Kidney (tissue), 13 donors: ENCODE measurements at regions not wholly inside any gene's neighbourhood (a gene's known extent, or its start where the extent isn't known, plus 50 kb on each side); places are given as distances from the start of the nearest gene placed in this dataset.
A peak's percentile ranks its signal among the peaks of the same experiment; 100 is the strongest.

Experiments used
- DNase-seq, 5 donors: peaks; one replicate each; pipeline ENCODE4 v3.0.0-alpha.2; 2013 to 2020
- FAIRE-seq: peaks from 2 replicates; lab custom pipeline; 2012; peaks lifted over from hg19 to GRCh38; lab: Jason Lieb, UNC
- H3K27ac ChIP-seq, 2 donors: one replicate each; pipeline ENCODE4 v1.7.0; 2013; ENCODE audit warnings: low read depth in 2 of 2, low read length in 2 of 2, inconsistent platforms in 1 of 2
- H3K27me3 ChIP-seq: one replicate; pipeline ENCODE4 v1.7.1; 2013; ENCODE audit warnings: low read length, inconsistent platforms; ENCODE audit not compliant: control insufficient read depth, insufficient read depth
- H3K36me3 ChIP-seq, 3 donors: one replicate each; pipeline versions ENCODE4 v1.7.0 to v1.7.1; 2013; ENCODE audit warnings: low read length in 3 of 3, control low read depth in 1 of 3, inconsistent platforms in 1 of 3; ENCODE audit not compliant: insufficient read depth in 3 of 3, control insufficient read depth in 2 of 3
- H3K4me1 ChIP-seq, 3 donors: one replicate each; pipeline versions ENCODE4 v1.7.0 to v1.7.1; 2013; ENCODE audit warnings: low read length in 3 of 3, inconsistent platforms in 1 of 3, low read depth in 1 of 3; ENCODE audit not compliant: control insufficient read depth in 2 of 3, insufficient read depth in 2 of 3
- H3K4me3 ChIP-seq, 3 donors: one replicate each; pipeline versions ENCODE4 v1.7.0 to v1.8.1; 2013; ENCODE audit warnings: low read length in 3 of 3, control low read depth in 1 of 3, inconsistent platforms in 1 of 3
- H3K9ac ChIP-seq, 3 donors: one replicate each; pipeline versions ENCODE4 v1.7.0 to v1.7.1; 2013; ENCODE audit warnings: low read length in 3 of 3, control low read depth in 1 of 3, inconsistent platforms in 1 of 3
- H3K9me3 ChIP-seq, 3 donors: one replicate each; pipeline versions ENCODE4 v1.7.0 to v1.7.1; 2013; ENCODE audit warnings: low read length in 3 of 3, control low read depth in 1 of 3, inconsistent platforms in 1 of 3; ENCODE audit not compliant: control insufficient read depth in 2 of 3, insufficient read depth in 1 of 3
- intact Hi-C: fragments of 100-400 bp; cut with DNase I; formaldehyde crosslinking; loops from one replicate; pipeline ENCODE4 v1.11.1; 2022
- TF ChIP-seq, protein P1 (sequence below): IDR thresholded peaks from 3 replicates; pipeline ENCODE4 v1.5.1; 2012; ENCODE audit warnings: mild to moderate bottlenecking, moderate library complexity, borderline replicate concordance; ENCODE audit not compliant: insufficient read depth; ENCODE audit errors: extremely low read depth
- donor health status: control.
- donor health status: control.
- donor health status: control.
- donor health status: control.
- donor health status: control.
- donor health status: DM: yes; HTN: yes; CAD: no.
- donor health status: Normal renal cell carcinoma (clear cell type).

DNA sequence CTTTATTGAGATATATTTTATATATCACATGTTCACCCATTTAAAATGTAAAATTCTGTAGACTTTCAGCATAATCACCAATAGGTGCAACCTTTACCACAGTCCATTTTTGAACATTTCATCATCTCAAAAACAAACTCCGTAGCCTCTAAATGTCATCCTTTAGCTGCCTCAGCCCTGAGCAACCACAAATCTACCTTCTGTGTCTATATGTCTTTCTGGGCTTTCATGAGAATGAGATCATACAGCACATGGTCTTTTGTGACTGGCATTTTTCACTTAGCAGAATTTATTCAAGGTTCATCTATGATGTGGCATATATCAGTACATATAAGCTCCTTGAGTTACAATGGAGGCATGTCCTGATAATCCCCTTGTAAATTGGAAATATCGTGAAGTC, 320.5 kb downstream of the ETS1 start:
- TF ChIP-seq, protein P1, sequence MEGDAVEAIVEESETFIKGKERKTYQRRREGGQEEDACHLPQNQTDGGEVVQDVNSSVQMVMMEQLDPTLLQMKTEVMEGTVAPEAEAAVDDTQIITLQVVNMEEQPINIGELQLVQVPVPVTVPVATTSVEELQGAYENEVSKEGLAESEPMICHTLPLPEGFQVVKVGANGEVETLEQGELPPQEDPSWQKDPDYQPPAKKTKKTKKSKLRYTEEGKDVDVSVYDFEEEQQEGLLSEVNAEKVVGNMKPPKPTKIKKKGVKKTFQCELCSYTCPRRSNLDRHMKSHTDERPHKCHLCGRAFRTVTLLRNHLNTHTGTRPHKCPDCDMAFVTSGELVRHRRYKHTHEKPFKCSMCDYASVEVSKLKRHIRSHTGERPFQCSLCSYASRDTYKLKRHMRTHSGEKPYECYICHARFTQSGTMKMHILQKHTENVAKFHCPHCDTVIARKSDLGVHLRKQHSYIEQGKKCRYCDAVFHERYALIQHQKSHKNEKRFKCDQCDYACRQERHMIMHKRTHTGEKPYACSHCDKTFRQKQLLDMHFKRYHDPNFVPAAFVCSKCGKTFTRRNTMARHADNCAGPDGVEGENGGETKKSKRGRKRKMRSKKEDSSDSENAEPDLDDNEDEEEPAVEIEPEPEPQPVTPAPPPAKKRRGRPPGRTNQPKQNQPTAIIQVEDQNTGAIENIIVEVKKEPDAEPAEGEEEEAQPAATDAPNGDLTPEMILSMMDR: no peak
- no peak for DNase-seq
- Histone ChIP-seq H3K4me1 (no peaks in the 10 kb centered on the region), H3K9me3 (no peaks in the 10 kb centered on the region), H3K9ac (no peak overlapping the region), H3K27ac (no peak overlapping the region), H3K36me3 (no peaks in the 10 kb centered on the region), H3K4me3 (no peak overlapping the region), H3K27me3 (no peaks in the 10 kb centered on the region)
- FAIRE-seq: no peak
- intact Hi-C loops: no loop called here

DNA sequence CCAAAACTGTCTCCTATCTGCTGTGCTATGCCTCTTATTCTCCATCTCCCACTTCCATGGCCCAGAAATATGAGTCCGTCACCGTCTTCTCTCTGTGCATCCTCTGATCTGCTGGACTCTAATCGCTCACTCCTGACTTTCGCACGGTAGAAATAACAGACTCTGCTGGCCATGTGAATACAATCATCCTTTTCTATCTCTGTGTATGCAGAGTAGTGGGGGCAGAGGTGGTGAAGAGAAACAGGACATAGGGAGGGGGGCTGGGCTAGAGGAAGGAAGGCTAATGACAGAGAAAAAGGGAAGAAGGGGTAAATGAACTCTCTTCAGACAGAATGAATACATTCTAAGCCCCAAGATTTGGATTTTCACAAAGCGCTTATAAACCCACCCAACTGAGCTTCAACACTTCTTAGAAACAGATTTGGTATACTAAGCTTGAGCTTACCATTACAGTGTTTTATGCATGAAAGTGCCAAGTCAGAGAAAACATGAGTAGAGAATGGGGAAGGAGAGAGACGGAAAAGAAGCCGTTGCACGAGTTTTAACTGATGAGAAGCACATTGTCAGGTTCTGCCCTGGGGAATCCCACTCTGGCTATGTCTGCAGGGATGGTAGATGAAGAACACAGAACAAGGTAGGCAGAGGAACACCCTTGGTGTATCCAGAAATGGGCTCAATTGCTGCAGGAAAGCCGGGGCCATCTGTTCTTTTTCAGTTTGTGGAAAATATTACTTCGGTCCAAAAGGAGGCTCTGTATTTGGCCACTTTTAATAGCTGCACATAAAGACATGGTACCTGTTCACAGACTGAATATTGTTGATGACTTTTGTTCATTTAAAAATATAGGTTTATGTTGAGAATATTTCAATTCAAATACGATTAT, 324.7 kb downstream of the ETS1 start:
- no peak for DNase-seq
- intact Hi-C loops: no loop called here
- no peak for FAIRE-seq
- TF ChIP-seq, protein P1: no peak
- Histone ChIP-seq H3K27me3 (no peaks in the 10 kb centered on the region), H3K9me3 (no peaks in the 10 kb centered on the region), H3K4me1 (peaks cover 0 to 6% (median 0%) of the 10 kb centered on the region in 3 donors), H3K27ac (no peak overlapping the region), H3K4me3 (no peak overlapping the region), H3K9ac (no peak overlapping the region), H3K36me3 (no peaks in the 10 kb centered on the region)

DNA sequence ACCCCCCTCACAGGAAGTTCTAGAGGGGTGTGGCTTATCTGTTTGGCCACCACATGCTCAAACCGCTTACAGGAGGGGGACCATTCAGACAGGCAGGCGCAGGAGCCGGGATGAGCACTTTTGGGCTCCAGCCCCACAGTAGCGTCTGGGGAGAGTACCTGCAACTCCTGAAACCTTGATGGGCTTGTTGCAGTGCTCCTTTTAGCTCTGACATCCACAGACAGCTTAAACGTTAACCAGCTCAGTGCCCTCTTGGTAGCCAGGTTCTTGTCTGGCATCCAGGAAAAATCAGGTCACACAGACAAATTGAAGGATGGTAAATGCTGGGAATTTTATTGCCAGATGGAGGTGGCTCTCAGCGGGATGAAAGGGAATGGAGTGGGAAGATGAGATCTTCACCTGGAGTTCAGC, 326.3 kb downstream of the ETS1 start:
- intact Hi-C loops: no loop called here
- no peak overlapping the region for H3K4me3 ChIP-seq
- TF ChIP-seq, protein P1: no peak
- H3K36me3 ChIP-seq: no peaks in the 10 kb centered on the region
- no peaks in the 10 kb centered on the region for H3K9me3 ChIP-seq
- H3K4me1 ChIP-seq: peaks cover 0 to 6% (median 0%) of the 10 kb centered on the region in 3 donors
- H3K27ac ChIP-seq: peak overlapping the region in 1 of 2 donors; percentile 0
- FAIRE-seq (no peak), DNase-seq (no peak)
- no peak overlapping the region for H3K9ac ChIP-seq
- H3K27me3 ChIP-seq: no peaks in the 10 kb centered on the region
